Dendritic cell treated with granulocyte-macrophage colony-stimulating factor and Interleukin-4, amounts not matched to agents 40 ng/mL and 50 ng/mL, for 4 days (primary cell): ENCODE measurements at regions not wholly inside any gene's neighbourhood (a gene's known extent, or its start where the extent isn't known, plus 50 kb on each side); places are given as distances from the start of the nearest gene placed in this dataset.

Experiments used
- H3K27ac Mint-ChIP-seq: one replicate; pipeline ENCODE4 v1.8.0; 2022; ENCODE audit warnings: mild to moderate bottlenecking, mixed read lengths
- H3K27me3 Mint-ChIP-seq: one replicate; pipeline ENCODE4 v1.8.0; 2022; ENCODE audit warnings: mild to moderate bottlenecking, mixed read lengths
- H3K36me3 Mint-ChIP-seq: one replicate; pipeline ENCODE4 v1.8.0; 2022; ENCODE audit warnings: low read depth, mixed read lengths
- H3K4me1 Mint-ChIP-seq: one replicate; pipeline ENCODE4 v1.8.0; 2022; ENCODE audit warnings: low read depth, mixed read lengths
- H3K4me3 Mint-ChIP-seq: one replicate; pipeline ENCODE4 v1.8.0; 2022; ENCODE audit warnings: mild to moderate bottlenecking, moderate library complexity, mixed read lengths
- H3K9me3 Mint-ChIP-seq: one replicate; pipeline ENCODE4 v1.8.0; 2022; ENCODE audit warnings: mixed read lengths
- intact Hi-C: fragments of 100-400 bp; cut with micrococcal nuclease; formaldehyde crosslinking; loops from one replicate; pipeline ENCODE4 v1.15.0; 2022

- H3K9me3 Mint-ChIP-seq: peaks cover 33% of the 10 kb centered on the region
- intact Hi-C loops: no loop called here
- H3K4me1 Mint-ChIP-seq: peaks cover 6% of the 10 kb centered on the region
- H3K4me3 Mint-ChIP-seq: no peak overlapping the region
- H3K27ac Mint-ChIP-seq: no peak overlapping the region
- peaks cover 13% of the 10 kb centered on the region for H3K27me3 Mint-ChIP-seq
- peaks cover 26% of the 10 kb centered on the region for H3K36me3 Mint-ChIP-seq
Observed at GRCh38 chr15:49706805-49707204, 86.0 kb downstream of the DTWD1 start.

- Mint-ChIP-seq H3K9me3 (peaks cover 33% of the 10 kb centered on the region), H3K27ac (no peak overlapping the region)
Observed at GRCh38 chr15:49707598-49707997, 86.8 kb downstream of the DTWD1 start.

DNA sequence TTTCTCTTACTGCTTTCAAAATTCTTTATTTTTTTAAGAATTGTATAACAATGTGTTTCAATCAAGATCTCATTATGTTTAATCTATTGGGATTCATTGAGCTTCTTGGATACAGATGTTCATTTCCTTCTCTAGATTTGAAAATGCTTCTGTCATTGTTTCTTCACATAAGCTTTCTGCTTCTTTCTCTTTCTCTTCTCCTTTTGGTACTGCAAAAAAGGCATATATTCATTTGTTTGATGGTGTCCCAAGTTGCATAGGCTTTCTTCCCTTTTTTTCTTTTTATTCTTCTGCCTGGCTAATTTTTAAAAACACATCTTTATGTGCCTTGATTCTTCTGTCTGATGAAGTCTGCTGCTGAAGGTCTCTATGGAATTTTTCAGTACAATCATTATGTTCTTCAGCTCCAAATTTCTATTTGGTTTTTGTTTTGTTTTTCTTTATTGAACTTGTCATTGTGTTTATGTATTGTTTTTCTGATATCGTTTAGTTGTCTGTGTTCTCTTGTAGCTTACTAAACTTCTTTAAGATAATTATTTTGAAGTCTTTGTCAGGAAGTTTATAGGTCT is 88.9 kb downstream of the DTWD1 start:
- Mint-ChIP-seq H3K4me1 (peaks cover 27% of the 10 kb centered on the region), H3K36me3 (peaks cover 26% of the 10 kb centered on the region), H3K27ac (no peak overlapping the region), H3K4me3 (no peak overlapping the region), H3K9me3 (peaks cover 33% of the 10 kb centered on the region), H3K27me3 (peaks cover 30% of the 10 kb centered on the region)
- intact Hi-C loops: no loop called here

More at GRCh38 chr15:49707598-49707997, 86.8 kb downstream of the DTWD1 start:
- Mint-ChIP-seq H3K36me3 (peaks cover 26% of the 10 kb centered on the region), H3K4me3 (no peak overlapping the region), H3K4me1 (peaks cover 11% of the 10 kb centered on the region), H3K27me3 (peaks cover 15% of the 10 kb centered on the region)
- intact Hi-C loops: no loop called here

DNA sequence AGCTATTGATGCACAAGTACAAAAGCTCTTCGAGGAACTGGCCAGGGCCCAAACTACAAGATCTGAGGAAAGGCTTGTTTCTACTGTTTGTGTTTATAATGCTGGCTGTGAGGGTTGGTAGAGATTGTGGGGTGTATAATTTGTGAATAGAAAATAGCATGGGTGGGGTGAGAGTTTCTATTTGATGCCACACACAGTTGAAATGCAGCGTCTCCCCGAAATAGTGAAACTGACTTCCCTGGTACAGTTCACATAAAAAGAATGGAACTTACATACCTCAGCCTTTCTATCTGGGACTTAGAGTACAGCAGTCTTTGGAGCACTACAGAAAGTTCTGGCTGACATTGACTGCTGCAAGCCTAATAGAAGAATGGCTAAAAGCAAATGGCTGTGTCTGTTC is 91.3 kb downstream of the DTWD1 start:
- Mint-ChIP-seq H3K27me3 (peaks cover 35% of the 10 kb centered on the region), H3K9me3 (peaks cover 33% of the 10 kb centered on the region), H3K4me3 (no peak overlapping the region), H3K36me3 (peaks cover 26% of the 10 kb centered on the region), H3K27ac (no peak overlapping the region), H3K4me1 (peaks cover 42% of the 10 kb centered on the region)
- intact Hi-C loops: no loop called here

- intact Hi-C loops: no loop called here
- H3K4me3 Mint-ChIP-seq: no peak overlapping the region
- H3K4me1 Mint-ChIP-seq: peaks cover 48% of the 10 kb centered on the region
- H3K9me3 Mint-ChIP-seq: peaks cover 33% of the 10 kb centered on the region
- H3K36me3 Mint-ChIP-seq: peaks cover 26% of the 10 kb centered on the region
- peaks cover 35% of the 10 kb centered on the region for H3K27me3 Mint-ChIP-seq
- no peak overlapping the region for H3K27ac Mint-ChIP-seq
Observed at GRCh38 chr15:49712846-49713450, 92.1 kb downstream of the DTWD1 start.

GRCh38 chr15:49715211-49715610 is 94.4 kb downstream of the DTWD1 start:
- intact Hi-C loops: no loop called here
- Mint-ChIP-seq H3K9me3 (peaks cover 14% of the 10 kb centered on the region), H3K36me3 (peaks cover 9% of the 10 kb centered on the region), H3K27me3 (peaks cover 28% of the 10 kb centered on the region), H3K27ac (no peak overlapping the region), H3K4me1 (peaks cover 69% of the 10 kb centered on the region), H3K4me3 (no peak overlapping the region)

- Mint-ChIP-seq H3K9me3 (peaks cover 9% of the 10 kb centered on the region), H3K4me3 (no peak overlapping the region), H3K36me3 (peaks cover 7% of the 10 kb centered on the region), H3K4me1 (peaks cover 69% of the 10 kb centered on the region), H3K27me3 (peaks cover 28% of the 10 kb centered on the region), H3K27ac (no peak overlapping the region)
- intact Hi-C loops: no loop called here
Observed at GRCh38 chr15:49715701-49716100, 94.9 kb downstream of the DTWD1 start.

DNA sequence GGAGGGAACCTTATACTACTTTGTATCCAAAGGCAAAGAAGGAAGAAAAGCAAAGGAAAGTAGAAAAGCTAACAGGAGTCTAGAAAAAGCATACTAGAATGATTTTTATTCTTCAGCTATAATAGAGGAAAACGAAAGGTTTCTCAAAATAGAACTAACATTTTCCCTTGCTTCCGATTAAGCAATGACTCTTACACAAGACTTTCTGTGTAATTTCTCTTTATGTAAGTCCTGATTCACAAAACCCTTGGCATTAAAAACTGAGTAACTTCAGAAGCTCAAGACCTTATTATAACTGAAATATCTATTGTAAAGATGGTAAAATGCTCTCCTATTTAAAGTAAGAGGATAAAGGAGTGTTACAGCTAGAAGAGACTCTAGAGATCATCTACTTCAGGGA is 97.4 kb downstream of the DTWD1 start:
- Mint-ChIP-seq H3K27ac (peak overlapping the region; percentile 8), H3K36me3 (no peaks in the 10 kb centered on the region), H3K9me3 (no peaks in the 10 kb centered on the region), H3K4me1 (peaks cover 61% of the 10 kb centered on the region), H3K4me3 (no peak overlapping the region), H3K27me3 (peaks cover 17% of the 10 kb centered on the region)
- intact Hi-C loops: no loop called here

GRCh38 chr15:49718846-49719245 is 98.0 kb downstream of the DTWD1 start:
- H3K9me3 Mint-ChIP-seq: no peaks in the 10 kb centered on the region
- peak overlapping the region; percentile 8 for H3K27ac Mint-ChIP-seq
- peaks cover 12% of the 10 kb centered on the region for H3K27me3 Mint-ChIP-seq
- peaks cover 55% of the 10 kb centered on the region for H3K4me1 Mint-ChIP-seq
- H3K4me3 Mint-ChIP-seq: no peak overlapping the region
- no peaks in the 10 kb centered on the region for H3K36me3 Mint-ChIP-seq
- intact Hi-C loops: no loop called here

DNA sequence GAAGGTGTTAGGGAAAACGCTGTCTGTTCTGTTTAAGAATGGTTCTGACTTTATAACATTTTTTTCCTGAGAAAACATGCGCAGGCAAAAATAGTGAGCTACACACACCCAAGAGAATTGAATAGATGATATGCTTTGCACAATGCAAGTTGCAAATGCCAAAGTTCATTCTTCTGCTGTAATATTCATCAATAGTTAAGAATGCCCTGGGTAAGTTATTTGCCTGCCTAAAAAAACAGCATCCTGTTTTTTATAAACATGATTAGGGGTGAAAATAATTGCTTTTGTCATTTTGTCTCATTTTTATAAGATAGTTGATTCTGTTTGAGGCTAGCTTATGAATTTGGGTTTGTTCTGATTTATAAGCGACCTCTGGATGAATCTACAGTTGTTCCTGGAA is 99.4 kb downstream of the DTWD1 start:
- intact Hi-C loops: no loop called here
- H3K4me1 Mint-ChIP-seq: peaks cover 47% of the 10 kb centered on the region
- H3K27me3 Mint-ChIP-seq: peaks cover 7% of the 10 kb centered on the region
- H3K4me3 Mint-ChIP-seq: no peak overlapping the region
- no peaks in the 10 kb centered on the region for H3K36me3 Mint-ChIP-seq
- no peak overlapping the region for H3K27ac Mint-ChIP-seq
- no peaks in the 10 kb centered on the region for H3K9me3 Mint-ChIP-seq

- H3K4me1 Mint-ChIP-seq: peaks cover 42% of the 10 kb centered on the region
- no peak overlapping the region for H3K27ac Mint-ChIP-seq
- peaks cover 7% of the 10 kb centered on the region for H3K36me3 Mint-ChIP-seq
- peaks cover 8% of the 10 kb centered on the region for H3K9me3 Mint-ChIP-seq
- intact Hi-C loops: no loop called here
- no peak overlapping the region for H3K4me3 Mint-ChIP-seq
- peaks cover 2% of the 10 kb centered on the region for H3K27me3 Mint-ChIP-seq
Observed at GRCh38 chr15:49721091-49721490, 100.2 kb downstream of the DTWD1 start.

- Mint-ChIP-seq H3K4me1 (peaks cover 41% of the 10 kb centered on the region), H3K36me3 (peaks cover 10% of the 10 kb centered on the region)
Observed at GRCh38 chr15:49721621-49722020, 100.8 kb downstream of the DTWD1 start.

DNA sequence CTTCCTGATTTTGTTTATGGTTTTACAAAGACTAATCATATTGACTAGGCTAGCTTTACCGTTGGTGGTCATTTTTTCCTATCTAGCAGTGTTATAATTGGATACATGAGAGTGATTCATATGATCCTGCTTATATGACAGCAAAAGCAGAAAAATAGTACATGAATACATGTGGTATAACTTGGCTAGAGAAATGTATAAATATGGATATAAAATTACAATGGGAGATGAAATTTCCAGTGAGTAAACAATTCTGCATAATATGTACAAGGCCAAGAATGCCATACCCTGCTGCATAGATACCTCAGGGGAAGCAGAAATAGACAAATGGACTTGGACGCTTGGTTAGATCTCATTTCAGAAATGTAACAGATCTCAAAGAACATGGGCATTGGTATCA is 103.1 kb downstream of the DTWD1 start:
- intact Hi-C loops: no loop called here
- Mint-ChIP-seq H3K36me3 (peaks cover 10% of the 10 kb centered on the region), H3K4me3 (no peak overlapping the region)

More at GRCh38 chr15:49721621-49722020, 100.8 kb downstream of the DTWD1 start:
- H3K9me3 Mint-ChIP-seq: peaks cover 14% of the 10 kb centered on the region
- H3K4me3 Mint-ChIP-seq: no peak overlapping the region
- no peak overlapping the region for H3K27ac Mint-ChIP-seq
- intact Hi-C loops: no loop called here
- peaks cover 2% of the 10 kb centered on the region for H3K27me3 Mint-ChIP-seq

DNA sequence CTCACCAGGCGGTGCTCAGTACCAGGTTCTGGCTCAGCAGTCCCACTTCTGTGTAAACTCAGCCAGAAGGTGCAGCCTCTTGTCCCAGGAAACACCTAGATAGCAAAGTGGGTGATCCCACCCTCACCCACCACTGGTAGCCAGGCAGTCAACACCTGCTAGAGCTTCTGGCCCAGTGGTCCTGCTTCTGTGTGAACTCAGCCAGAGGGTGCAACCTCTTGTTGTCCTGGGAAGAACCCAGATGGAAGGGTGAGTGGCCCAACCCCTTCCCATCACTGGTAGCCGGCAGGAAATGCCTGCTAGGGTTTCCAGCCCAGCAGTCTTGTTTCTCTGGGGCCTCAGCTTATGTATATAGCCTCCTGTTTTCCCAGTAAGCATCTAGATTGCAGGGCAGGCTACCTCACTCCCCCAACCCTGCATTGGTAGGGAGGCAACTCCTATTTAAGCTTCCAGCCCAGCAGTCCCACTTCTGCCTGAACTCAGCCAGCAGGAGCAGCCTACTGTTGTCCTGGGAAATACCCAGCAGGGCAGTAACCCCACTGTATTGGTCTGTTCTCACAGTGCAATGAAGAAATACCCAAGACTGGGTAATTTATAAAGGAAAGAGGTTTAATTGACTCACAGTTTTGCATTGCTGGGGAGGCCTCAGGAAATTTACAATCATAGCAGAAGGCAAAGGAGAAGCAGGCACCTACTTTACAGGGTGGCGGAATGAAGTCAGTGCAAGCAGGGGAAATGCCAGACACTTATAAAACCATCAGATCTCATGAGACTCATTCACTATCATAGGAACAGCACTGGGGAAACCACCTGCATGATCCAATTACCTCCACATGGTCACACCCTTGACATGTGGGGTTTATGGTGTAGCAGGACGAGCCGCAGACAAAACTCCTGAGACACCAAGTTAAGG is 110.6 kb downstream of the DTWD1 start:
- peaks cover under 1% of the 10 kb centered on the region for H3K36me3 Mint-ChIP-seq
- H3K4me3 Mint-ChIP-seq: no peak overlapping the region
- H3K4me1 Mint-ChIP-seq: peaks cover 18% of the 10 kb centered on the region
- peaks cover 30% of the 10 kb centered on the region for H3K9me3 Mint-ChIP-seq
- H3K27me3 Mint-ChIP-seq: no peaks in the 10 kb centered on the region
- no peak overlapping the region for H3K27ac Mint-ChIP-seq
- intact Hi-C loops: no loop called here

More for the DNA sequence above, 103.1 kb downstream of the DTWD1 start:
- peaks cover 26% of the 10 kb centered on the region for H3K9me3 Mint-ChIP-seq
- no peaks in the 10 kb centered on the region for H3K27me3 Mint-ChIP-seq
- no peak overlapping the region for H3K27ac Mint-ChIP-seq
- H3K4me1 Mint-ChIP-seq: peaks cover 20% of the 10 kb centered on the region
